ENCODE measurements at regions not wholly inside any gene's neighbourhood (a gene's known extent, or its start where the extent isn't known, plus 50 kb on each side); places are given as distances from the start of the nearest gene placed in this dataset.
A peak's percentile ranks its signal among the peaks of the same experiment; 100 is the strongest.
"Not testable (repeated sequence)": the region's sequence is repeated elsewhere in the genome, so short reads cannot be mapped to it uniquely, and the experiment has no call there.

GRCh38 chr22:47497666-47498065, 735.2 kb downstream of the TBC1D22A start:
- POLR2A ChIA-PET = interaction anchor here (0.6 kb wide), 1 partner anchor 934 kb away, joined by 5 read pairs; no protein-coding TSS in a partner anchor

GRCh38 chr22:47495110-47495509, 732.7 kb downstream of the TBC1D22A start:
- Mint-ChIP-seq H3K27me3 (peaks cover 4% of the 10 kb centered on the region), H3K4me3 (peak overlapping the region; percentile 5), H3K4me1 (peaks cover 19% of the 10 kb centered on the region), H3K27ac (peak overlapping the region; percentile 71), H3K9me3 (ENCODE audit: insufficient read depth) (peaks cover 13% of the 10 kb centered on the region)
- Histone ChIP-seq H3K27ac (ENCODE audit: low read length in 2 of 2) (peak overlapping the region; percentile 43 to 73), H4K20me1 (ENCODE audit: control insufficient read depth, insufficient read depth, low read length, poor library complexity, severe bottlenecking) (no peaks in the 10 kb centered on the region), H3K36me3 (replicated peaks in 1 of 2; ENCODE audit: control extremely low read depth in 1 of 2, control insufficient read depth in 1 of 2, extremely low read depth in 1 of 2, insufficient read depth in 2 of 2, low read length in 1 of 2) (no peaks in the 10 kb centered on the region), H3K27me3 (replicated peaks in 1 of 4; ENCODE audit: control extremely low read depth in 1 of 4, control insufficient read depth in 3 of 4, insufficient read depth in 4 of 4, low read length in 3 of 4) (no peaks in the 10 kb centered on the region), H3K9ac (ENCODE audit: low read length) (no peak overlapping the region), H3K9me3 (ENCODE audit: control extremely low read depth in 1 of 3, control insufficient read depth in 2 of 3, insufficient read depth in 1 of 3, low read length in 2 of 3) (peaks cover 0 to 56% (median 18%) of the 10 kb centered on the region in 3 donors), H3K4me1 (ENCODE audit: control insufficient read depth in 2 of 2, insufficient read depth in 2 of 2, low read length in 2 of 2) (peaks cover 6 to 11% of the 10 kb centered on the region in 2 donors), H3K79me2 (ENCODE audit: control insufficient read depth, insufficient read depth, low read length) (no peaks in the 10 kb centered on the region), H3K4me2 (replicated peaks; ENCODE audit: low read depth, low read length, poor library complexity, severe bottlenecking) (no peak overlapping the region), H3K4me3 (ENCODE audit: control extremely low read depth in 1 of 5, extremely low read depth in 1 of 5, insufficient read depth in 1 of 5, low read depth in 2 of 5, low read length in 4 of 5) (no peak overlapping the region), H2AFZ (ENCODE audit: insufficient read depth, low read depth, low read length, poor library complexity, severe bottlenecking) (no peak overlapping the region)
- intact Hi-C loops (cut with micrococcal nuclease) = no loop called here
- WGBS (ENCODE audit: insufficient coverage) = 0% methylated on average over 1 of the region's 1 CpG
- no peak for TF ChIP-seq EZH2 (IDR thresholded peaks at IDR 0.05; ENCODE audit: borderline replicate concordance, insufficient read depth, low read depth, low read length, poor library complexity, severe bottlenecking)
- TF ChIP-seq, protein P1, sequence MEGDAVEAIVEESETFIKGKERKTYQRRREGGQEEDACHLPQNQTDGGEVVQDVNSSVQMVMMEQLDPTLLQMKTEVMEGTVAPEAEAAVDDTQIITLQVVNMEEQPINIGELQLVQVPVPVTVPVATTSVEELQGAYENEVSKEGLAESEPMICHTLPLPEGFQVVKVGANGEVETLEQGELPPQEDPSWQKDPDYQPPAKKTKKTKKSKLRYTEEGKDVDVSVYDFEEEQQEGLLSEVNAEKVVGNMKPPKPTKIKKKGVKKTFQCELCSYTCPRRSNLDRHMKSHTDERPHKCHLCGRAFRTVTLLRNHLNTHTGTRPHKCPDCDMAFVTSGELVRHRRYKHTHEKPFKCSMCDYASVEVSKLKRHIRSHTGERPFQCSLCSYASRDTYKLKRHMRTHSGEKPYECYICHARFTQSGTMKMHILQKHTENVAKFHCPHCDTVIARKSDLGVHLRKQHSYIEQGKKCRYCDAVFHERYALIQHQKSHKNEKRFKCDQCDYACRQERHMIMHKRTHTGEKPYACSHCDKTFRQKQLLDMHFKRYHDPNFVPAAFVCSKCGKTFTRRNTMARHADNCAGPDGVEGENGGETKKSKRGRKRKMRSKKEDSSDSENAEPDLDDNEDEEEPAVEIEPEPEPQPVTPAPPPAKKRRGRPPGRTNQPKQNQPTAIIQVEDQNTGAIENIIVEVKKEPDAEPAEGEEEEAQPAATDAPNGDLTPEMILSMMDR (IDR thresholded peaks at IDR 0.05) = no peak
- ATAC-seq (ENCODE audit: low read depth) (peak; percentile 39), DNase-seq (peak; percentile 37)
- CTCF ChIA-PET = no interaction called here
- POLR2A ChIA-PET = no interaction called here

More at GRCh38 chr22:47497666-47498065, 735.2 kb downstream of the TBC1D22A start:
- H3K36me3 ChIP-seq (replicated peaks in 1 of 2; ENCODE audit: control extremely low read depth in 1 of 2, control insufficient read depth in 1 of 2, extremely low read depth in 1 of 2, insufficient read depth in 2 of 2, low read length in 1 of 2) = no peaks in the 10 kb centered on the region
- no peak overlapping the region for H3K4me3 ChIP-seq (ENCODE audit: control extremely low read depth in 1 of 5, extremely low read depth in 1 of 5, insufficient read depth in 1 of 5, low read depth in 2 of 5, low read length in 4 of 5)
- peaks cover 19% of the 10 kb centered on the region for H3K4me1 Mint-ChIP-seq
- H3K27me3 Mint-ChIP-seq = no peaks in the 10 kb centered on the region
- DNase-seq = no peak
- no peak overlapping the region for H3K9ac ChIP-seq (ENCODE audit: low read length)
- CTCF ChIA-PET = no interaction called here
- peaks cover 6 to 11% of the 10 kb centered on the region in 2 donors for H3K4me1 ChIP-seq (ENCODE audit: control insufficient read depth in 2 of 2, insufficient read depth in 2 of 2, low read length in 2 of 2)
- no peak for TF ChIP-seq EZH2 (IDR thresholded peaks at IDR 0.05; ENCODE audit: borderline replicate concordance, insufficient read depth, low read depth, low read length, poor library complexity, severe bottlenecking)
- TF ChIP-seq, protein P1 (IDR thresholded peaks at IDR 0.05) = no peak
- H2AFZ ChIP-seq (ENCODE audit: insufficient read depth, low read depth, low read length, poor library complexity, severe bottlenecking) = no peak overlapping the region
- intact Hi-C loops (cut with micrococcal nuclease) = no loop called here
- no peaks in the 10 kb centered on the region for H4K20me1 ChIP-seq (ENCODE audit: control insufficient read depth, insufficient read depth, low read length, poor library complexity, severe bottlenecking)
- no peak overlapping the region for H3K27ac ChIP-seq (ENCODE audit: low read length in 2 of 2)
- ATAC-seq (ENCODE audit: low read depth) = no peak
- peaks cover 0 to 59% (median 37%) of the 10 kb centered on the region in 3 donors for H3K9me3 ChIP-seq (ENCODE audit: control extremely low read depth in 1 of 3, control insufficient read depth in 2 of 3, insufficient read depth in 1 of 3, low read length in 2 of 3)
- H3K79me2 ChIP-seq (ENCODE audit: control insufficient read depth, insufficient read depth, low read length) = no peaks in the 10 kb centered on the region
- H3K27ac Mint-ChIP-seq = no peak overlapping the region
- 93% methylated on average over 4 of the region's 7 CpGs for WGBS (ENCODE audit: insufficient coverage)
- H3K9me3 Mint-ChIP-seq (ENCODE audit: insufficient read depth) = peaks cover 10% of the 10 kb centered on the region
- no peaks in the 10 kb centered on the region for H3K27me3 ChIP-seq (replicated peaks in 1 of 4; ENCODE audit: control extremely low read depth in 1 of 4, control insufficient read depth in 3 of 4, insufficient read depth in 4 of 4, low read length in 3 of 4)
- no peak overlapping the region for H3K4me2 ChIP-seq (replicated peaks; ENCODE audit: low read depth, low read length, poor library complexity, severe bottlenecking)
- no peak overlapping the region for H3K4me3 Mint-ChIP-seq

- H3K4me2 ChIP-seq (replicated peaks; ENCODE audit: low read depth, low read length, poor library complexity, severe bottlenecking); ATAC-seq (ENCODE audit: low read depth); H2AFZ ChIP-seq (ENCODE audit: insufficient read depth, low read depth, low read length, poor library complexity, severe bottlenecking); POLR2A ChIA-PET; H3K4me3 ChIP-seq (ENCODE audit: control extremely low read depth in 1 of 5, extremely low read depth in 1 of 5, insufficient read depth in 1 of 5, low read depth in 2 of 5, low read length in 4 of 5); H3K79me2 ChIP-seq (ENCODE audit: control insufficient read depth, insufficient read depth, low read length); H3K27me3 ChIP-seq (replicated peaks in 1 of 4; ENCODE audit: control extremely low read depth in 1 of 4, control insufficient read depth in 3 of 4, insufficient read depth in 4 of 4, low read length in 3 of 4); H3K27ac Mint-ChIP-seq; CTCF ChIA-PET; H3K27me3 Mint-ChIP-seq; DNase-seq; H3K4me3 Mint-ChIP-seq; H3K36me3 ChIP-seq (replicated peaks in 1 of 2; ENCODE audit: control extremely low read depth in 1 of 2, control insufficient read depth in 1 of 2, extremely low read depth in 1 of 2, insufficient read depth in 2 of 2, low read length in 1 of 2); intact Hi-C loops (cut with micrococcal nuclease); H3K27ac ChIP-seq (ENCODE audit: low read length in 2 of 2); H3K4me1 ChIP-seq (ENCODE audit: control insufficient read depth in 2 of 2, insufficient read depth in 2 of 2, low read length in 2 of 2); H3K4me1 Mint-ChIP-seq; H3K9me3 ChIP-seq (ENCODE audit: control extremely low read depth in 1 of 3, control insufficient read depth in 2 of 3, insufficient read depth in 1 of 3, low read length in 2 of 3); H3K9me3 Mint-ChIP-seq (ENCODE audit: insufficient read depth); H4K20me1 ChIP-seq (ENCODE audit: control insufficient read depth, insufficient read depth, low read length, poor library complexity, severe bottlenecking); H3K9ac ChIP-seq (ENCODE audit: low read length): not testable (repeated sequence)
- WGBS (ENCODE audit: insufficient coverage) = 100% methylated on average over 7 of the region's 24 CpGs
These were observed 725.7 kb downstream of the TBC1D22A start for GRCh38 chr22:47488131-47488530.
